Mucosa of gallbladder (tissue), 1 donor: ENCODE measurements at regions not wholly inside any gene's neighbourhood (a gene's known extent, or its start where the extent isn't known, plus 50 kb on each side); places are given as distances from the start of the nearest gene placed in this dataset.
"Not testable (repeated sequence)": the region's sequence is repeated elsewhere in the genome, so short reads cannot be mapped to it uniquely, and the experiment has no call there.

Source experiments
- DNase-seq: peaks from one replicate; pipeline ENCODE4 v3.0.0-alpha.2; 2020; ENCODE audit warnings: low spot score
- donor health status: DM: no; HTN: no; CAD: no.

- no peak for DNase-seq
Observed at GRCh38 chr12:124384299-124384894, 89.5 kb downstream of the RFLNA start.

- no peak for DNase-seq
Observed at GRCh38 chr12:124383028-124383427, 88.1 kb downstream of the RFLNA start.

- peak; percentile 94 for DNase-seq
Observed at GRCh38 chr12:124381456-124382296, 86.8 kb downstream of the RFLNA start.

- DNase-seq = no peak
Observed at GRCh38 chr12:124380796-124381455, 86.0 kb downstream of the RFLNA start.

- DNase-seq = peak; percentile 60
Observed at GRCh38 chr12:124379938-124380754, 85.3 kb downstream of the RFLNA start.

- DNase-seq = no peak
Observed at GRCh38 chr12:124379379-124379937, 84.6 kb downstream of the RFLNA start.

- DNase-seq = no peak
Observed at GRCh38 chr12:124378926-124379325, 84.0 kb downstream of the RFLNA start.

GRCh38 chr12:124377981-124378509 is 83.2 kb downstream of the RFLNA start:
- DNase-seq = no peak

GRCh38 chr12:124376435-124376834 is 81.5 kb downstream of the RFLNA start:
- no peak for DNase-seq

GRCh38 chr12:124375789-124376175 is 80.9 kb downstream of the RFLNA start:
- no peak for DNase-seq

GRCh38 chr12:124375141-124375788 is 80.4 kb downstream of the RFLNA start:
- DNase-seq = no peak

GRCh38 chr12:124374567-124374966 is 79.7 kb downstream of the RFLNA start:
- no peak for DNase-seq

GRCh38 chr12:124374147-124374546 is 79.3 kb downstream of the RFLNA start:
- DNase-seq = no peak

- not testable (repeated sequence) for DNase-seq
Observed at GRCh38 chr12:124373701-124374100, 78.8 kb downstream of the RFLNA start.

- no peak for DNase-seq
Observed at GRCh38 chr12:124372831-124373230, 77.9 kb downstream of the RFLNA start.

GRCh38 chr12:124371970-124372555 is 77.2 kb downstream of the RFLNA start:
- DNase-seq = no peak

GRCh38 chr12:124371366-124371765 is 76.5 kb downstream of the RFLNA start:
- DNase-seq = no peak

GRCh38 chr12:124370851-124371250 is 76.0 kb downstream of the RFLNA start:
- DNase-seq = no peak

- DNase-seq = no peak
Observed at GRCh38 chr12:124370384-124370783, 75.5 kb downstream of the RFLNA start.

- DNase-seq = no peak
Observed at GRCh38 chr12:124369827-124370378, 75.0 kb downstream of the RFLNA start.
